Lower leg skin (tissue), 4 donors: ENCODE measurements at regions not wholly inside any gene's neighbourhood (a gene's known extent, or its start where the extent isn't known, plus 50 kb on each side); places are given as distances from the start of the nearest gene placed in this dataset.

Experiments
- DNase-seq, 2 donors: peaks; one replicate each; pipeline ENCODE4 v3.0.0-alpha.2; 2019; ENCODE audit warnings: low spot score in 2 of 2
- H3K4me3 ChIP-seq: fragments of 200-600 bp; sonication (generic); 2 replicates; pipeline ENCODE4 v1.5.1; 2017; ENCODE audit warnings: mild to moderate bottlenecking, low read depth; ENCODE audit not compliant: poor library complexity, severe bottlenecking
- CTCF ChIP-seq, 3 donors: fragments of 450-650 bp; IDR thresholded peaks; one replicate each; pipeline ENCODE4 v1.5.1; 2016; ENCODE audit warnings: antibody characterized with exemption in 3 of 3, mild to moderate bottlenecking in 3 of 3, moderate library complexity in 2 of 3
- POLR2A ChIP-seq, 2 donors: fragments of 450-650 bp; IDR thresholded peaks; one replicate each; pipeline ENCODE4 v1.6.1; 2016 to 2017; ENCODE audit warnings: antibody characterized with exemption in 2 of 2, mild to moderate bottlenecking in 1 of 2, moderate library complexity in 1 of 2
- WGBS, 2 donors: methylation state at CpG; one replicate each; pipeline ENCODE4 v1.1.5; 2018; 5-methylcytosine and 5-hydroxymethylcytosine counted together
- intact Hi-C: fragments of 100-400 bp; cut with DNase I; formaldehyde crosslinking; loops from one replicate; pipeline ENCODE4 v1.15.0; 2023; ENCODE audit warnings: low total_unique reads

GRCh38 chr6:103255132-103255531 is 1604.6 kb downstream of the HACE1 start:
- intact Hi-C loops, result no loop called here
- 94 to 95% methylated on average over 2 of the region's 2 CpGs for WGBS, 2 donors
- TF ChIP-seq CTCF (IDR thresholded peaks at IDR 0.05) (no peak), POLR2A (IDR thresholded peaks at IDR 0.05) (no peak)
- DNase-seq, result no peak
- no peak overlapping the region for H3K4me3 ChIP-seq

GRCh38 chr6:103236923-103237322 is 1622.8 kb downstream of the HACE1 start:
- no peak overlapping the region for H3K4me3 ChIP-seq
- intact Hi-C loops, result no loop called here
- TF ChIP-seq POLR2A (IDR thresholded peaks at IDR 0.05) (no peak), CTCF (IDR thresholded peaks at IDR 0.05) (no peak)
- no peak for DNase-seq

DNA sequence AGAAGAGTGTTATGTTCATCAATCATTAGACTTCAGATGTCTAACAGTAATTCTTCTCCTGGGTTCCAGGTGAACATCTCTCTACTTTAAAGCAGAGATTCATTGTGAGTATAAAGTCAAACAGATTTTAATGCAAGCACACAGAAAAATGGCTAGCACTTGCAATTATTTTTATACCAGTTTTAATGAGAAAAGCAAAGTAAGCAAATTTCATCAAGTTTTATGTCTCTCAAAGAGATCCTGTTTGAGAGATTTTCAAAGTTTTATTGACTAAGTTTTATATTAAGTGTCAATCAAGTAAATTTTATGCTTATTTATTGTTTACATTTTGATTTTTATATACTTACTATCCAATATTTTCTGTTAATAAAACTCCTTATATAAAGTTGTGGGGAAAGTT is 1628.5 kb downstream of the HACE1 start:
- no peak overlapping the region for H3K4me3 ChIP-seq
- intact Hi-C loops, result no loop called here
- TF ChIP-seq CTCF (IDR thresholded peaks at IDR 0.05) (no peak), POLR2A (IDR thresholded peaks at IDR 0.05) (no peak)
- DNase-seq, result no peak

DNA sequence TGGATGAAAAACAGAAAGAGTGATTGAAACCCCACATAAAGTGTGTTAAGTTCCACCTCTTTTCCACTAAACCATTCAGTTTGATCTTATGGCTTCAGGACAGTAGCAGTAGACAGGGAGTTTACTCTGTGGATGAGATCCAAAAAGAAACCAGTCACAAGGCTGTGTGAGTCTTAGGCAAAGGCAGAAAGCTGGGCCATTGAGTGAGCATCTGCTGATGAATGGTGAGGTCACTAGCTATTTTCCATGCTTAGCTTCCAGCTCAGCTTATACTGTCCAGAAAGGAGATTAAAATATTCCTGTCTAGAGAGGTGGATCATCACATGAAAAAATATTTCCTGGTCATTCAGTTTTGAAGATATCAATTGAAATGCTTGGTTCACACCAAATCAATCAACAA is 1643.9 kb downstream of the HACE1 start:
- intact Hi-C loops, result no loop called here
- no peak for DNase-seq
- no peak for TF ChIP-seq POLR2A (IDR thresholded peaks at IDR 0.05)
- no peak for TF ChIP-seq CTCF (IDR thresholded peaks at IDR 0.05)
- H3K4me3 ChIP-seq, result no peak overlapping the region

- DNase-seq, result no peak
- 37 to 38% methylated on average over 2 of the region's 2 CpGs for WGBS, 2 donors
- no peak overlapping the region for H3K4me3 ChIP-seq
- intact Hi-C loops, result no loop called here
- TF ChIP-seq CTCF (IDR thresholded peaks at IDR 0.05), result no peak
- TF ChIP-seq POLR2A (IDR thresholded peaks at IDR 0.05), result no peak
These were observed 1649.0 kb downstream of the HACE1 start for GRCh38 chr6:103210686-103211085.

DNA sequence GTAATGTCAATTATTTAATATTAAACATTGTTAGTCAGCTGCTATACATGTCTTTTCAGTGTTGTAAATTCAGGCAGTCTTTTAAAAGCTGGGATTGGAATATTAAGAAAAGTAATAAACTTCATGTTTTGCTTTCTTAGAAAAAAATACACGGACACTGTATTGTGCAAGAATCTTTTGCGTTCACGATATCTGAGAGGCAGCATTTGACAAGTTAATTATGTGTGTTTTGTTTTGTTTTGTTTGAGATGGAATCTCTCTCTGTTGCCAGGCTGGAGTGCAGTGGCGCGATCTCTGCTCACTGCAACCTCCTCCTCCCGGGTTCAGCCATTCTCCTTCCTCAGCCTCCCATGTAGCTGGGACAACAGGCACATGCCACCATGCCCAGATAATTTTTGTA is 1661.3 kb downstream of the HACE1 start:
- WGBS, 2 donors, result 63 to 67% methylated on average over 6 of the region's 6 CpGs
- intact Hi-C loops, result no loop called here
- no peak for TF ChIP-seq POLR2A (IDR thresholded peaks at IDR 0.05)
- TF ChIP-seq CTCF (IDR thresholded peaks at IDR 0.05), result no peak
- no peak overlapping the region for H3K4me3 ChIP-seq
- DNase-seq, result no peak
